ENCODE measurements at regions not wholly inside any gene's neighbourhood (a gene's known extent, or its start where the extent isn't known, plus 50 kb on each side); places are given as distances from the start of the nearest gene placed in this dataset.

GRCh38 chr7:24102988-24103387 is 181.0 kb upstream of the NPY start:
- TF ChIP-seq CTCF (IDR thresholded peaks at IDR 0.05) (no peak), POLR2A (IDR thresholded peaks at IDR 0.05) (no peak), POLR2AphosphoS5 (IDR thresholded peaks at IDR 0.05; ENCODE audit: insufficient read depth in 1 of 2, low read depth in 1 of 2) (no peak)
